CD4-positive, alpha-beta T cell (primary cell): ENCODE measurements at regions not wholly inside any gene's neighbourhood (a gene's known extent, or its start where the extent isn't known, plus 50 kb on each side); places are given as distances from the start of the nearest gene placed in this dataset.

Experiments used
- ATAC-seq: fragments of 200-7000 bp; cut with Tn5 transposase; one replicate; pipeline ENCODE4 v1.10.0; 2022; ENCODE audit warnings: mild to moderate bottlenecking; ENCODE audit not compliant: poor library complexity
- CTCF ChIA-PET: fragments of 350-600 bp; sonication (Branson Sonifier 250); formaldehyde crosslinking; loops from one replicate; lab custom pipeline; 2021; ENCODE audit warnings: antibody characterized with exemption, inconsistent platforms; lab: Charles Lee
- POLR2A ChIA-PET: fragments of 350-600 bp; sonication (Branson Sonifier 250); formaldehyde crosslinking; loops from one replicate; lab custom pipeline; 2021; ENCODE audit warnings: antibody characterized with exemption, inconsistent platforms; lab: Charles Lee
- DNase-seq, 14 experiments: peaks; one replicate each; pipeline ENCODE4 v3.0.0-alpha.2; 2013 to 2020; ENCODE audit warnings: mixed read lengths in 2 of 14
- H3K27ac ChIP-seq, 2 donors: one replicate each; pipeline versions ENCODE4 v1.5.1 to v1.7.0; 2013; ENCODE audit warnings: low read length in 2 of 2, low read depth in 1 of 2, mild to moderate bottlenecking in 1 of 2
- H3K27me3 ChIP-seq, 2 experiments: 1 replicate in 1 of 2; 2 replicates in 1 of 2; pipeline versions ENCODE4 v1.6.1 to v1.7.0; 2013; ENCODE audit warnings: low read length in 2 of 2, control low read depth in 1 of 2, mild to moderate bottlenecking in 1 of 2, moderate library complexity in 1 of 2; ENCODE audit not compliant: insufficient read depth in 2 of 2, control insufficient read depth in 1 of 2
- H3K36me3 ChIP-seq: one replicate; pipeline ENCODE4 v1.6.1; 2013; ENCODE audit warnings: low read length, control low read depth; ENCODE audit not compliant: insufficient read depth
- H3K4me1 ChIP-seq: one replicate; pipeline ENCODE4 v1.6.1; 2013; ENCODE audit warnings: low read length, control low read depth; ENCODE audit not compliant: insufficient read depth
- H3K4me3 ChIP-seq: one replicate; pipeline ENCODE4 v1.5.1; 2013; ENCODE audit warnings: mild to moderate bottlenecking, low read length, moderate library complexity
- H3K9me3 ChIP-seq, 2 experiments: 1 replicate in 1 of 2; 2 replicates in 1 of 2; pipeline versions ENCODE4 v1.6.1 to v1.7.0; 2013; ENCODE audit warnings: low read length in 2 of 2, mild to moderate bottlenecking in 2 of 2, control low read depth in 1 of 2, moderate library complexity in 1 of 2; ENCODE audit not compliant: control insufficient read depth in 1 of 2, insufficient read depth in 1 of 2
- H3K27ac Mint-ChIP-seq: one replicate; pipeline ENCODE4 v1.8.0; 2020; ENCODE audit warnings: mixed read lengths
- H3K27me3 Mint-ChIP-seq: one replicate; pipeline ENCODE4 v1.8.0; 2021; ENCODE audit warnings: mixed read lengths
- H3K36me3 Mint-ChIP-seq: one replicate; pipeline ENCODE4 v1.8.0; 2021; ENCODE audit warnings: low read depth, mixed read lengths
- H3K4me1 Mint-ChIP-seq: one replicate; pipeline ENCODE4 v1.8.0; 2021; ENCODE audit warnings: low read depth, mixed read lengths
- H3K4me3 Mint-ChIP-seq: one replicate; pipeline ENCODE4 v1.8.0; 2020; ENCODE audit warnings: mild to moderate bottlenecking, mixed read lengths
- H3K9me3 Mint-ChIP-seq: one replicate; pipeline ENCODE4 v1.8.0; 2020; ENCODE audit warnings: mixed read lengths
- CTCF ChIP-seq: fragments of 200-600 bp; IDR thresholded peaks from one replicate; pipeline ENCODE4 v1.8.0; 2022; ENCODE audit warnings: antibody characterized with exemption, mild to moderate bottlenecking
- intact Hi-C, 2 experiments: fragments of 100-400 bp; cut with DNase I in 1 of 2; cut with micrococcal nuclease in 1 of 2; formaldehyde crosslinking; loops; one replicate each; pipeline versions ENCODE4 v1.15.1 to v1.9.0; 2023 to 2025; cut with DNase I, micrococcal nuclease

DNA sequence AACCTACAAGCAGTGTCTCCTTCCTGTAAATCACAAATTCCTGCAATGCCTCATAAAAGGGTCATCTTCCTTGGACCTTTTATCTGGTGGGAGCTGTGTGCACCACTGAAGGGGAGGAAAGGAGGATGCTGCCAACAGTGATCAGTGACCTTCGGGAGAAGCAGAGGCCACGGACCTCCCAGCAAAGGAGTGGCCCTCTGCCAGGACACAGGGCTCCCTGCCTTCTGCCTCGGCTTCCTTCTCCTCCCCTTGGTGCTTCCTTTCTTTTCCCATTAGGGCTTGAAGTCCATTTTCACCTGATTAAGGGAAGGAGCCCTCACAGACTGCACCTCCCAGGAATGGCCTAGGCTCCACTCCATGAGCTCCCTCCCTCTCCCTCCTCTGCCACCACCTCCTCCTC lies 85.3 kb upstream of the ITGA6 start:
- Histone ChIP-seq H3K9me3 (peaks cover 7 to 11% of the 10 kb centered on the region in 2 experiments), H3K27me3 (no peaks in the 10 kb centered on the region), H3K4me3 (no peak overlapping the region), H3K36me3 (no peaks in the 10 kb centered on the region), H3K4me1 (peaks cover 10% of the 10 kb centered on the region), H3K27ac (no peak overlapping the region)
- Mint-ChIP-seq H3K27me3 (no peaks in the 10 kb centered on the region), H3K27ac (no peak overlapping the region), H3K4me3 (no peak overlapping the region), H3K36me3 (no peaks in the 10 kb centered on the region), H3K4me1 (peaks cover 24% of the 10 kb centered on the region), H3K9me3 (no peaks in the 10 kb centered on the region)
- TF ChIP-seq CTCF: no peak
- ATAC-seq: no peak
- CTCF ChIA-PET: no interaction called here
- no peak for DNase-seq
- intact Hi-C loops: loop anchor here in 1 of 2 experiments (5.0 kb wide), 1 partner anchor 120 kb away; no protein-coding TSS in a partner anchor
- POLR2A ChIA-PET: no interaction called here

DNA sequence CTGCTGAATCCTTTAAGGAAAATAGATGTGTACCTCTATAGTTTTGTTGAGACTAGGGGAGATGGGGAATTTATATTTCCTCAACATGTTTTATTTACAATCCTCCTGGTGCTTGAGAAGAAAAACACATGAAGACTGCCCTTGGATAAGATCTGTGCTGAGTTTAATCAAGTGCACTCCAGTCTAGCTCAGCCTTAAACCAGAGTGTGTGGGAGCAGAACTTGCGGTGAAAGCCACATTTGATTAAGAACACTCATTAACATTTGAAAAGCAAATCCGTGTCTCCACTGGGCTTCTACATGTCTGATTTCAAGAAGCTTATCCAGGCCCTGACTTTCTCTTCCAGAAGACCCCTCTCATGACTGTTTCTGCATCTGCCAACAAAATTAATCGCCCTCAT lies 84.8 kb upstream of the ITGA6 start:
- H3K4me1 Mint-ChIP-seq: peaks cover 24% of the 10 kb centered on the region
- ChIA-PET CTCF (no interaction called here), POLR2A (no interaction called here)
- no peak for ATAC-seq
- intact Hi-C loops: loop anchor here in 1 of 2 experiments (5.0 kb wide), 1 partner anchor 120 kb away; no protein-coding TSS in a partner anchor
- peaks cover 10% of the 10 kb centered on the region for H3K4me1 ChIP-seq
- H3K27ac Mint-ChIP-seq: no peak overlapping the region
- no peak overlapping the region for H3K4me3 ChIP-seq
- no peaks in the 10 kb centered on the region for H3K27me3 ChIP-seq
- peaks cover 7 to 17% of the 10 kb centered on the region in 2 experiments for H3K9me3 ChIP-seq
- no peak for DNase-seq
- TF ChIP-seq CTCF: no peak
- H3K4me3 Mint-ChIP-seq: no peak overlapping the region
- H3K27me3 Mint-ChIP-seq: no peaks in the 10 kb centered on the region
- no peaks in the 10 kb centered on the region for H3K36me3 ChIP-seq
- no peak overlapping the region for H3K27ac ChIP-seq
- no peaks in the 10 kb centered on the region for H3K9me3 Mint-ChIP-seq
- H3K36me3 Mint-ChIP-seq: no peaks in the 10 kb centered on the region

DNA sequence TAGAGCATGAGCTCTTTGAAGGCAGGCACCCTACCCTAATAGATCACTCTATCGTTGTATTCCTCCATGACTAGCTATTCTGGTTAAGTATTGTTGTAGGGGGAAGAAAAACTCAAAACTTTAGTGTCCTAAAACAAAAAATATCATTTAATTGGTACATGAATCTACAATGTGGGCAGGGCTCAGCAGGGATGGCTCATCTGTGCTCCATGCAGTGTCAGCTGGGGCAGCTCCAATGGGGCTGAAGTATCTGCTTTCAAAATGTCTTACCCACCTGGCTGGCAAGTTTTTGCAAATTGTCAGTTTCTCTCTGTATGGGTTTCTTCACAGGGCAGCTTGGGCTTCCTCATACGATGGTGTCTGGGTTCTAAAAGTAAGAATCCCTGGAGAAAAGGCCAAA lies 83.2 kb upstream of the ITGA6 start:
- peaks cover 7 to 18% of the 10 kb centered on the region in 2 experiments for H3K9me3 ChIP-seq
- Mint-ChIP-seq H3K27ac (no peak overlapping the region), H3K4me1 (peaks cover 20% of the 10 kb centered on the region), H3K27me3 (no peaks in the 10 kb centered on the region), H3K9me3 (no peaks in the 10 kb centered on the region), H3K36me3 (no peaks in the 10 kb centered on the region), H3K4me3 (no peak overlapping the region)
- H3K4me1 ChIP-seq: peaks cover 9% of the 10 kb centered on the region
- ATAC-seq (no peak), DNase-seq (no peak)
- ChIA-PET CTCF (no interaction called here), POLR2A (no interaction called here)
- H3K4me3 ChIP-seq: no peak overlapping the region
- no peak overlapping the region for H3K27ac ChIP-seq
- no peaks in the 10 kb centered on the region for H3K36me3 ChIP-seq
- intact Hi-C loops: loop anchor here in 1 of 2 experiments (5.0 kb wide), 1 partner anchor 118 kb away; no protein-coding TSS in a partner anchor
- H3K27me3 ChIP-seq: no peaks in the 10 kb centered on the region
- no peak for TF ChIP-seq CTCF
